ENCODE measurements at regions not wholly inside any gene's neighbourhood (a gene's known extent, or its start where the extent isn't known, plus 50 kb on each side); places are given as distances from the start of the nearest gene placed in this dataset.

GRCh38 chr14:82035397-82035796 lies 501.7 kb upstream of the SEL1L start:
- TF ChIP-seq CTCF (conservative IDR thresholded peaks at IDR 0.05 in 1 of 2, IDR thresholded peaks at IDR 0.05 in 1 of 2; ENCODE audit: extremely low read depth in 1 of 2, insufficient read depth in 1 of 2, low read depth in 1 of 2, low read length in 2 of 2) (no peak), EZH2 (IDR thresholded peaks at IDR 0.05; ENCODE audit: borderline replicate concordance, low read length) (no peak)

Data from mammary epithelial cell (primary cell).